Caco-2 (cell line): ENCODE measurements at regions not wholly inside any gene's neighbourhood (a gene's known extent, or its start where the extent isn't known, plus 50 kb on each side); places are given as distances from the start of the nearest gene placed in this dataset.

Experiments
- BruUV-seq: library from RNA; stranded (reverse); fragments of 400-500 nt; replicated peaks from 2 replicates; lab custom pipeline; 2021; lab: Mats Ljungman, UMichigan
- CTCF ChIA-PET: fragments of 300-600 bp; sonication (Branson Sonifier 250); formaldehyde crosslinking; loops from one replicate; lab custom pipeline; 2022; ENCODE audit warnings: antibody characterized with exemption; lab: Charles Lee
- POLR2A ChIA-PET: fragments of 300-600 bp; sonication (Branson Sonifier 250); formaldehyde crosslinking; loops from one replicate; lab custom pipeline; 2022; ENCODE audit warnings: antibody characterized with exemption; lab: Charles Lee
- DNase-seq, 2 experiments: peaks; one replicate each; pipeline versions ENCODE4 v3.0.0 to v3.0.0-alpha.2; 2020 to 2022
- H3K27me3 ChIP-seq: replicated peaks from 2 replicates; pipeline ENCODE4 v1.6.0; 2011; ENCODE audit warnings: low read length; ENCODE audit not compliant: control insufficient read depth, insufficient read depth
- H3K36me3 ChIP-seq: 2 replicates; pipeline ENCODE4 v1.5.1; 2011; ENCODE audit warnings: low read length; ENCODE audit not compliant: control insufficient read depth, insufficient read depth
- H3K4me1 ChIP-seq: fragments of 250-450 bp; sonication (Bioruptor Pico); 2 replicates; pipeline ENCODE4 v1.5.1; 2020; ENCODE audit warnings: mild to moderate bottlenecking
- H3K4me3 ChIP-seq: 2 replicates; pipeline ENCODE4 v1.5.1; 2011; ENCODE audit warnings: low read depth, mild to moderate bottlenecking, control low read depth, low read length
- H3K9me3 ChIP-seq: fragments of 250-450 bp; sonication (Bioruptor Pico); 2 replicates; pipeline ENCODE4 v1.5.1; 2020; ENCODE audit warnings: mild to moderate bottlenecking, moderate library complexity
- H3K27ac Mint-ChIP-seq: one replicate; pipeline ENCODE4 v1.8.0; 2022; ENCODE audit warnings: mixed read lengths; ENCODE audit not compliant: unreplicated experiment
- H3K27me3 Mint-ChIP-seq: one replicate; pipeline ENCODE4 v1.8.0; 2022; ENCODE audit warnings: mixed read lengths; ENCODE audit not compliant: insufficient read depth, unreplicated experiment
- H3K36me3 Mint-ChIP-seq: one replicate; pipeline ENCODE4 v1.8.0; 2022; ENCODE audit warnings: mild to moderate bottlenecking, mixed read lengths; ENCODE audit not compliant: insufficient read depth, unreplicated experiment
- H3K4me1 Mint-ChIP-seq: one replicate; pipeline ENCODE4 v1.8.0; 2022; ENCODE audit warnings: low read depth, mixed read lengths; ENCODE audit not compliant: unreplicated experiment
- H3K4me3 Mint-ChIP-seq: one replicate; pipeline ENCODE4 v1.8.0; 2022; ENCODE audit warnings: mild to moderate bottlenecking, moderate library complexity, mixed read lengths; ENCODE audit not compliant: unreplicated experiment
- H3K9me3 Mint-ChIP-seq: one replicate; pipeline ENCODE4 v1.8.0; 2022; ENCODE audit warnings: mixed read lengths; ENCODE audit not compliant: unreplicated experiment
- intact Hi-C: fragments of 100-400 bp; cut with micrococcal nuclease; formaldehyde crosslinking; loops from one replicate; pipeline ENCODE4 v1.10.0; 2022; ENCODE audit not compliant: unreplicated experiment
- TF ChIP-seq, protein P1 (sequence below), 2 experiments: fragments of 200-600 bp in 1 of 2; IDR thresholded peaks; 1 replicate in 1 of 2; 2 replicates in 1 of 2; pipeline versions ENCODE4 v1.5.1 to v1.8.0; 2011 to 2022; ENCODE audit warnings: antibody characterized with exemption in 1 of 2, control low read depth in 1 of 2, inconsistent platforms in 1 of 2, low read depth in 1 of 2, low read length in 1 of 2, mild to moderate bottlenecking in 1 of 2, moderate library complexity in 1 of 2; ENCODE audit not compliant: insufficient read depth in 1 of 2, severe bottlenecking in 1 of 2, unreplicated experiment in 1 of 2

DNA sequence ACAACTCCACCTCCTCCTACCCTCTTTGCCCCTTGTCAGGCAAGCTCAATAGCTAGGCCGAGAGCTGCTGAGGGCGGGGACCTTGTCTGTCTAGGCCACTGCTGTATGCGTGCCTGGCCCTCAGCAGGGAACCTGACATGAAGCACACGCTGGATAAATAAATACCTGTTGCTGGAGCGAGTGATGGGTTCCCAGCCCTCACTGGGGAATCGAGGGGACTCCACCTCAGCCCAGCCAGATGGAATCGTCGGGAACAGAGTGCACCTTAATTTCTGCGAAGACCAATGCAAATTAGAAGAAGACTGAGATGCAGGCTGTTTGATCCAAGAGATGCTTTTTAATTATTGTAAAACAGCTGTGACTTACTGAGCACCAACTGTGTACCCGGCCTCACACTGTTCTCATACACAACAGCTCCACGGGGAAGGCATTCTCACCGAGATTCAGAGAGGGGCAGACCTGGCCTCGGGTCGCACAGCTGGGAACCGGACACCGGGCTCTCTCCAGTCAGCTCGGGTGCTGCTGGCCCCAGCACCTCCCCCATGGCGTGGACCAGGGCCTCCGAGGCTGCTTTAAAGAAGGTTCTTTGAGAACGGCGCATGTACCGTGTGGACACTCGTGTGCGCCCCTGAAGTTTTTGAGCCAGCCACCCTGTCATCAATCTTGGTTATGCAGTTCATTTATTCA is 109.7 kb upstream of the IER5L start:
- BruUV-seq: no TSS peak
- Mint-ChIP-seq H3K27me3 (no peaks in the 10 kb centered on the region), H3K4me3 (no peak overlapping the region), H3K4me1 (no peaks in the 10 kb centered on the region), H3K9me3 (no peaks in the 10 kb centered on the region), H3K27ac (no peak overlapping the region), H3K36me3 (no peaks in the 10 kb centered on the region)
- Histone ChIP-seq H3K4me3 (no peak overlapping the region), H3K27me3 (no peaks in the 10 kb centered on the region), H3K36me3 (no peaks in the 10 kb centered on the region), H3K4me1 (no peaks in the 10 kb centered on the region), H3K9me3 (no peaks in the 10 kb centered on the region)
- ChIA-PET CTCF (no interaction called here), POLR2A (no interaction called here)
- intact Hi-C loops: no loop called here
- TF ChIP-seq, protein P1, sequence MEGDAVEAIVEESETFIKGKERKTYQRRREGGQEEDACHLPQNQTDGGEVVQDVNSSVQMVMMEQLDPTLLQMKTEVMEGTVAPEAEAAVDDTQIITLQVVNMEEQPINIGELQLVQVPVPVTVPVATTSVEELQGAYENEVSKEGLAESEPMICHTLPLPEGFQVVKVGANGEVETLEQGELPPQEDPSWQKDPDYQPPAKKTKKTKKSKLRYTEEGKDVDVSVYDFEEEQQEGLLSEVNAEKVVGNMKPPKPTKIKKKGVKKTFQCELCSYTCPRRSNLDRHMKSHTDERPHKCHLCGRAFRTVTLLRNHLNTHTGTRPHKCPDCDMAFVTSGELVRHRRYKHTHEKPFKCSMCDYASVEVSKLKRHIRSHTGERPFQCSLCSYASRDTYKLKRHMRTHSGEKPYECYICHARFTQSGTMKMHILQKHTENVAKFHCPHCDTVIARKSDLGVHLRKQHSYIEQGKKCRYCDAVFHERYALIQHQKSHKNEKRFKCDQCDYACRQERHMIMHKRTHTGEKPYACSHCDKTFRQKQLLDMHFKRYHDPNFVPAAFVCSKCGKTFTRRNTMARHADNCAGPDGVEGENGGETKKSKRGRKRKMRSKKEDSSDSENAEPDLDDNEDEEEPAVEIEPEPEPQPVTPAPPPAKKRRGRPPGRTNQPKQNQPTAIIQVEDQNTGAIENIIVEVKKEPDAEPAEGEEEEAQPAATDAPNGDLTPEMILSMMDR (IDR thresholded peaks at IDR 0.05; ENCODE audit: insufficient read depth in 1 of 2, low read depth in 1 of 2, low read length in 1 of 2, severe bottlenecking in 1 of 2, unreplicated experiment in 1 of 2): no peak
- no peak for DNase-seq

GRCh38 chr9:129285979-129286772 is 108.1 kb upstream of the IER5L start:
- no peak for DNase-seq
- Histone ChIP-seq H3K27me3 (no peaks in the 10 kb centered on the region), H3K4me3 (no peak overlapping the region), H3K36me3 (no peaks in the 10 kb centered on the region), H3K4me1 (no peaks in the 10 kb centered on the region), H3K9me3 (no peaks in the 10 kb centered on the region)
- Mint-ChIP-seq H3K27me3 (no peaks in the 10 kb centered on the region), H3K36me3 (no peaks in the 10 kb centered on the region), H3K9me3 (no peaks in the 10 kb centered on the region), H3K4me1 (peaks cover 9% of the 10 kb centered on the region), H3K27ac (no peak overlapping the region), H3K4me3 (no peak overlapping the region)
- ChIA-PET POLR2A (no interaction called here), CTCF (no interaction called here)
- intact Hi-C loops: no loop called here
- TF ChIP-seq, protein P1 (IDR thresholded peaks at IDR 0.05; ENCODE audit: insufficient read depth in 1 of 2, low read depth in 1 of 2, low read length in 1 of 2, severe bottlenecking in 1 of 2, unreplicated experiment in 1 of 2): no peak
- no TSS peak for BruUV-seq

DNA sequence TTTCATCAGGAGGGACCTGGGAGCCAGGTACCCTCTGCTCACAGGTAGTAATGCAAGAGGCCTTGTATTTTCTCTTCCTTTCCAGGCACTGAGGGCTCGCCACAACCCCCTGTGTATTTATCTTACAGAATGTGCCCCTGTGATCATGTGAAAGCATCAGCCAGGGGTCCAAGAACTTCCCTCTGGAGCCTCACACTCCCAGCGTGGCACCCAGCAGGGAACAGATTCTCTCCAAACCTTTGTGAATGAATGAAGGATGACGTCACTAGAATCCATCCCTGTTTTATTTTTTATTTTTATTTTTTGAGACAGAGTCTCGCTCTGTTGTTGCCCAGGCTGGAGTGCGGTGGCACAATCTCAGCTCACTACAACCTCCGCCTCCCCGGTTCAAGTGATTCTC is 107.3 kb upstream of the IER5L start:
- CTCF ChIA-PET: no interaction called here
- Mint-ChIP-seq H3K4me1 (peaks cover 9% of the 10 kb centered on the region), H3K4me3 (no peak overlapping the region), H3K9me3 (no peaks in the 10 kb centered on the region), H3K27ac (no peak overlapping the region), H3K27me3 (no peaks in the 10 kb centered on the region), H3K36me3 (no peaks in the 10 kb centered on the region)
- no peaks in the 10 kb centered on the region for H3K9me3 ChIP-seq
- intact Hi-C loops: no loop called here
- H3K4me1 ChIP-seq: no peaks in the 10 kb centered on the region
- H3K36me3 ChIP-seq: no peaks in the 10 kb centered on the region
- no peak overlapping the region for H3K4me3 ChIP-seq
- no peaks in the 10 kb centered on the region for H3K27me3 ChIP-seq
- DNase-seq: no peak
- POLR2A ChIA-PET: no interaction called here
- BruUV-seq: no TSS peak
- TF ChIP-seq, protein P1 (IDR thresholded peaks at IDR 0.05; ENCODE audit: insufficient read depth in 1 of 2, low read depth in 1 of 2, low read length in 1 of 2, severe bottlenecking in 1 of 2, unreplicated experiment in 1 of 2): no peak
